Dermis microvascular lymphatic vessel endothelial cell (primary cell): ENCODE measurements at regions not wholly inside any gene's neighbourhood (a gene's known extent, or its start where the extent isn't known, plus 50 kb on each side); places are given as distances from the start of the nearest gene placed in this dataset.
A peak's percentile ranks its signal among the peaks of the same experiment; 100 is the strongest.
"Not testable (repeated sequence)": the region's sequence is repeated elsewhere in the genome, so short reads cannot be mapped to it uniquely, and the experiment has no call there.

Experiments
- DNase-seq, 2 donors: peaks; one replicate each; pipeline versions ENCODE4 v3.0.0 to v3.0.0-alpha.2; 2010; ENCODE audit warnings: low read depth in 2 of 2

GRCh38 chr12:107581619-107582015 is 104.0 kb upstream of the PWP1 start:
- DNase-seq = no peak

DNA sequence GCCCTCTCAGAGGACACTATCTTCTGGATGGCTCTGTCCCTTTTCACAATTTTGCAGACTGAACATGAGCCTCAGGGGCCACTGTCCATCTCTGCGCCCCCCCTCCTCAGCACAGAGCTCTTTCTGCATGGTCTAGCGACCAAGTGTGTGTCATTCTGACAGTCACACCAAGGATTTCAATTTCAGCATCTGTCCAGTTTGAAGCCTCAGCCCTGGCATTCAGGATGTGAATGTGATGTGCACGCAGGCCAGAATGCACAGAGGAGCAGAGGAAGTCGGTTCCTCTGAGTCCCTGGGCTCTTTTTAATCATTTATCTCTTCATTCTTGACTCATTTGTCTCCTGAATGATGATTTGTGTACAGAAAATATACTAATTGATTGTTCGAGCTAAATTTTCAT is 102.0 kb upstream of the PWP1 start:
- DNase-seq = no peak

- DNase-seq = no peak
Observed at GRCh38 chr12:107584563-107584962, 101.0 kb upstream of the PWP1 start.

DNA sequence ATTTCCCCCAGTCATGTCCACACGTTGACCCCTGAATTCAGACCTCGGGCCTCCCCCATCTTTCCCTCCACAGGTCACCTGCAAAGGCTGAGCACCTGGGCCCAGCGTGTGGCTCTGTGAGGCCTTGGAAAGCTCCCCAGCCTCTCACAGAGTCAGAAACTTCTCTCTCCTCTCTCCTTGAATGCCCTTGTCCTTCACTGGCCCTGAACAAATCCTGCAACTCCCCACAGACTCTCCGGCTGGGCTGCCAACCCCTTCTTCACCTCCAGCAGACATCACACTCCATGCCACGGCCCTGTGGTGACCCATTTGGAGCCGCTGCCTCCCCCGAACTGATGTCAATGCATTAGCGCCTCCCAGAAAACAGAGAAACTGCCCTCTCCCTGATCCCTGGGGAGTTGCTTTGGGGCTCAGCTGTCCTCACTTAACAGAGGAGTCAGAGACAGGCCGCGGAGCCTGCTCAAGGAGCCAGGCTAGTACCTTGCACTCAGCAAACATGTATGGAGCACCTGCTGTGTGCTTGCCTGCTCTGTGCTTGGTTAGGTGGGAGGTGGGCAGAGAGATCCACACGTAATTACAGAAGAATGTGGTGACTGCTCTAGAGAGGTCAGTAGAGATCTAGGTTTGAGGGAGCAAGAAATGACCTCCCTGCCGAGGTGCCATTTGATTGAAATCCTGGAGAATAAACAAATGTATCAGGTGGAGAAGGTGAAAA is 99.2 kb upstream of the PWP1 start:
- DNase-seq = no peak

DNA sequence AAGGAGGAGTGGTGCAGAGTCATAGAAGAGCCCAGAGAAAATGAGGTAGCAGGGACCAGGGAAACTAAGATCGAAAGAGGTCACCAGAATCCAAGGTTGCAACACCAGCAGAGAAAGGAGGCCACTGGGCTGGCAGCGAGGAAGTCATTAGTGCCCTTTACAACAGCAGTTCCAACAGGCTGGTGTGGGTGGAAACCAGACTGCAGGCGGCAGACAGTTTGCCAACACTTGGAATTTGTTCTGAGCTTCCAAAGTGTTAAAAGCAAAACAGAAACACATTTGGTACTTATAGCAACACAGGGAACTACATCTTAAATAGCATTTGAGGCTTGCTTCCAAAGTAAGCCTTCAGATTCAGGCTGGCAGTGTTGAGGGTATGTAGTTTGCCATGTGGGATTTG is 95.2 kb upstream of the PWP1 start:
- DNase-seq = no peak

GRCh38 chr12:107590814-107591375 is 94.7 kb upstream of the PWP1 start:
- no peak for DNase-seq

DNA sequence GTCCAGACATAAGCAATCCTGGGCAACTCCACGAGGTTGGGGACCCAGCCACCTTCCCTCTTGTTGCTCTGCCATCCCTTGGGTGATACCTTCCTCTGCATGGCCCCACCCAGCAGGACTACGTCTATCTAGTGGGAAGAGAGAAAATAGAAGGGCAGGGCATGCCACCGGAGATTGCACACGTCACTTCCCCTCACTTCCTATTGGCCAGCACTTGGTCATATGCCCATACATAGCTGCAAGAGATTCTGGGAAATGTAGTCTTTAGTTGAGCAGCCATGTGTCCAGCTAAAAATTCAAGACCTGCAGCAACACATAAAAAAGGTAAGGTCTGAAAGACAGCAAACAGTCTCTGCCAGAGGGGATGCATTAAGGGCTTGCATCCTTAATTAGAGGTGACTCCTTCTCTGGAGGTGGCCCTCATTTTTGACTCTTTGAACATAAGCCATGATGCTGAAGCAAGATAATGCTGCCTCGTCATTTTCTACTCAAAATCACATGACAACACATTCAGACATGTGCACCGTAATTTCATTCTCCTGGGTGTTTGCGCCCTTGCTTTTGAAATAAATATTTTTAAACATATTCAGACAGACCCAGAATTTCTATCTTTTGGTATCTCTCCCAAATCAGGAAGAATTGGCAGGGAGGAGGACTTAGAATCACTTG is 91.8 kb upstream of the PWP1 start:
- no peak for DNase-seq

DNA sequence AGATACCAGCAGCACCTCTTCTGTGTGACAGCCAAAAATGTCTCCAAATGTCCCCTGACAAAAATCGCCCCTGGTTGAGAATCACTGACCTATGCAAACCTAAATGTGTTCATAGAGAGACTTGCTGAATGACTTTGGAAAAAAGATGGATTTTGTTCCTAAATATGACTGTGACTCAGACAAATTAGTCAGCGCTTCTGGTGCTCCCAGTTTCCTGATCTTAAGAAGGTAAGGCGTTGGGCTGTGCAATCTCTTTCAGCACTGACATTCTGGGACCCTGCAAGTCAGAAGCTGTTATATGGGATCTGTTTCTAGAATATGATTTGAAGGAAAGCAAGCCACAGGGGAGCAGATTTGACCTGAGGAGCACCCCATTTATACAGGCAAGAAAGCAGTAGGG is 90.6 kb upstream of the PWP1 start:
- DNase-seq = no peak

- no peak for DNase-seq
Observed at GRCh38 chr12:107597695-107598410, 87.7 kb upstream of the PWP1 start.

DNA sequence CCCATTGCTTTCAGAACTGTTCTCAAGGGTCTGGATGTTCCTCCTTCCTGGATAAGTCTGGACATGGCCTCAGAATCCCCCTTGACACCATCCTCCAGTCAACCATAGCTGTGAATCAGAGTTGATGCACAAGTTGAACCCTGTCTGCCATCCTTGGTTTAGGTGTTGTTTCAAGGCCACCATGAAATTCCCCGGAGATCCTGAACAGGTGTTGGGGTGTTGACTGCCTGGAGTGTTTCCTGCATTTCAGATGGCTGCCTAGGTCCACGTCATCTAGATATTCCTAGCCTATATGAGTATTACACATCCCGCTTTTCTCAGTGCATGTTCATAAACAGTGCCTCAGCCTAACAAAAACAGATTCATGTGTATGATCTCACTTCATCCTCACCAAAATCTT is 86.7 kb upstream of the PWP1 start:
- DNase-seq = no peak

GRCh38 chr12:107600581-107601144 is 84.9 kb upstream of the PWP1 start:
- DNase-seq = no peak

GRCh38 chr12:107602446-107602845 is 83.2 kb upstream of the PWP1 start:
- no peak for DNase-seq

DNA sequence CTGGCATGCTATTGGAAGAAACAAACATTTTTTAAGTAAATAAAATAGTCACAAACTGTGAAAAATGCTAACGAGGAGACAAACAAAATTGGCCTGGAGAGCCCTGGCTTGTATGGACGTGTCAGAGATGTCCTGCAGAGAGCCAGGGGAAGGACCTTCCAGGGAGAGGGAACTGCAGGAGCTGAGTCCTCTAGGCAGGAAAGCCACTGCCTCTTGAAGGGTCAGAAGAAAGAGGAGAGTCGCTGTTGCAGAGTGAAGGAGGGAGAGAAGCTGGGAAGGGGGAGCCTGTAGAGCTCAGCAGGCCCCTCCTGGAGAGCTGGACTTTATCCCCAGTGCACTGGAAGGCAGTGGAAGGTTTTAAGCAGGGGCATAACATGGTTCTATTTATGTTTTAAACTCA is 80.3 kb upstream of the PWP1 start:
- no peak for DNase-seq

- peak; percentile 56 to 72 for DNase-seq
Observed at GRCh38 chr12:107607464-107608392, 77.9 kb upstream of the PWP1 start.

- not testable (repeated sequence) for DNase-seq
Observed at GRCh38 chr12:107608779-107609178, 76.8 kb upstream of the PWP1 start.

- DNase-seq = peak; percentile 3 to 49
Observed at GRCh38 chr12:107610021-107610859, 75.4 kb upstream of the PWP1 start.

- DNase-seq = no peak
Observed at GRCh38 chr12:107612508-107612907, 73.1 kb upstream of the PWP1 start.

DNA sequence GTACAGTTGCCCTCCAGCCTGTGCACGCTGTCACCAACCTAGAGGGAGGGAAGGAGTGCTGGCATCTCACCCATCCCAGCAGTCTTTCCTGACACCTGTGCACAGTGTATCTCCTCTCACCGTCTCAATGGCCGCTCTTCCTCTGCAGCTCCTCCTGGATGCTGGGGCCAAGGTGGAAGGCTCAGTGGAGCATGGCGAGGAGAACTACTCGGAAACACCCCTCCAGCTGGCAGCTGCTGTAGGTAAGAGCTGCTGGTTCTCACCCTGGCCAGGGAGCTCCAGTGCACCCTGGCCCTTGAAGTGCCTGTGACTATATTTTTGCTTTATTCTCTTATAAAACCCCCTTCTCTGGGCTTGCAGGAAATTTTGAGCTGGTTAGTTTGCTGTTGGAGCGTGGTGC is 68.7 kb upstream of the PWP1 start:
- DNase-seq = no peak

DNA sequence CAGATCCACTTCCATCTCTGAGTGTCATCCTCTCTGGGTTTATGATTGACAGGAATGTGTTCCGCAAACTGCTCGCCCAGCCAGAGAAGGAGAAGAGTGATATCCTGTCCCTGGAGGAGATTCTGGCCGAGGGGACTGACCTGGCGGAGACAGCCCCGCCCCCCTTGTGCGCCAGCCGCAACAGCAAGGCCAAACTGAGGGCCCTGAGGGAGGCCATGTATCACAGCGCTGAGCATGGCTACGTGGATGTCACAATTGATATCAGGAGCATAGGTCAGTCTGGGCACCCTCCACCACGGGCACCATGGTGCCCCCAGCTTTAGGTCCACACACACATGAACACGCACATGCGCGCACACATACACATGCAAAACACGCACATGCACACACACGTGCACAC is 67.5 kb upstream of the PWP1 start:
- DNase-seq = no peak

- DNase-seq = no peak
Observed at GRCh38 chr12:107619831-107620230, 65.8 kb upstream of the PWP1 start.
